GM12878 (cell line): ENCODE measurements at regions not wholly inside any gene's neighbourhood (a gene's known extent, or its start where the extent isn't known, plus 50 kb on each side); places are given as distances from the start of the nearest gene placed in this dataset.

Experiments
- ATAC-seq: fragments of 200-7000 bp; cut with Tn5 transposase; 3 replicates; pipeline ENCODE4 v1.9.1; 2020; ENCODE audit warnings: mild to moderate bottlenecking, moderate library complexity
- BruUV-seq: library from RNA; stranded (reverse); fragments of 400-500 nt; replicated peaks from 2 replicates; lab custom pipeline; 2021; lab: Mats Ljungman, UMichigan
- CTCF ChIA-PET: fragments of 300-600 bp; sonication (Branson Sonifier 250); formaldehyde crosslinking; extraction: SDS; loops from one replicate; lab custom pipeline; 2021; ENCODE audit warnings: inconsistent platforms; lab: Yijun Ruan, JAX
- POLR2A ChIA-PET: fragments of 350-600 bp; formaldehyde crosslinking; extraction: SDS; loops from one replicate; lab custom pipeline; 2021; ENCODE audit warnings: inconsistent platforms; lab: Charles Lee
- RAD21 ChIA-PET: fragments of 300-600 bp; sonication (Branson Sonifier 250); formaldehyde crosslinking; loops from one replicate; lab custom pipeline; 2023; ENCODE audit warnings: antibody characterized with exemption; ENCODE audit not compliant: unreplicated experiment; lab: Charles Lee
- SMC1A ChIA-PET: fragments of 300-600 bp; sonication (Branson Sonifier 250); formaldehyde crosslinking; loops from one replicate; lab custom pipeline; 2023; ENCODE audit not compliant: unreplicated experiment, uncharacterized antibody; lab: Charles Lee
- DNase-seq: peaks from one replicate; pipeline ENCODE4 v3.0.0-alpha.2; 2011; ENCODE audit warnings: low read depth, low spot score
- FAIRE-seq: peaks from 3 replicates; lab custom pipeline; 2011; peaks lifted over from hg19 to GRCh38; lab: Jason Lieb, UNC
- H2AFZ ChIP-seq: 2 replicates; pipeline ENCODE4 v1.6.0; 2011; ENCODE audit warnings: low read depth, low read length, control low read depth; ENCODE audit not compliant: control insufficient read depth
- H3K27ac ChIP-seq: 2 replicates; pipeline ENCODE4 v1.5.1; 2011; ENCODE audit warnings: control low read depth; ENCODE audit not compliant: control insufficient read depth, insufficient read depth
- H3K27me3 ChIP-seq, 2 experiments: replicated peaks in 1 of 2; 2 replicates each; pipeline versions ENCODE4 v1.6.0 to v1.6.1; 2011; ENCODE audit warnings: low read length in 1 of 2; ENCODE audit not compliant: control insufficient read depth in 2 of 2, insufficient read depth in 2 of 2
- H3K36me3 ChIP-seq, 2 experiments: 2 replicates each; pipeline ENCODE4 v1.5.1; 2011; ENCODE audit warnings: low read length in 1 of 2; ENCODE audit not compliant: control insufficient read depth in 2 of 2, insufficient read depth in 2 of 2
- H3K4me1 ChIP-seq: 2 replicates; pipeline ENCODE4 v1.6.1; 2011; ENCODE audit warnings: mild to moderate bottlenecking, low read length, moderate library complexity, mixed read lengths; ENCODE audit not compliant: control insufficient read depth, insufficient read depth
- H3K4me2 ChIP-seq: 2 replicates; pipeline ENCODE4 v1.6.0; 2011; ENCODE audit warnings: control low read depth; ENCODE audit not compliant: control insufficient read depth, insufficient read depth
- H3K4me3 ChIP-seq: fragments of 200-600 bp; sonication (generic); 2 replicates; pipeline ENCODE4 v1.5.1; 2016
- H3K79me2 ChIP-seq: 2 replicates; pipeline ENCODE4 v1.6.0; 2011; ENCODE audit warnings: low read length; ENCODE audit not compliant: control insufficient read depth, insufficient read depth
- H3K9ac ChIP-seq: 2 replicates; pipeline ENCODE4 v1.8.0; 2011; ENCODE audit warnings: low read length, control low read depth, mixed read lengths; ENCODE audit not compliant: control insufficient read depth, insufficient read depth
- H3K9me3 ChIP-seq: replicated peaks from 3 replicates; pipeline ENCODE4 v1.5.1; 2011; ENCODE audit warnings: mild to moderate bottlenecking, low read length; ENCODE audit not compliant: control insufficient read depth, insufficient read depth
- H4K20me1 ChIP-seq: 2 replicates; pipeline ENCODE4 v1.6.0; 2011; ENCODE audit not compliant: control insufficient read depth, insufficient read depth
- CBX3 ChIP-seq: fragments of 200-600 bp; sonication (generic); IDR thresholded peaks from 2 replicates; pipeline ENCODE4 v1.6.1; 2016; ENCODE audit warnings: low read depth, borderline replicate concordance
- CEBPB ChIP-seq, 2 experiments: fragments of 150-350 bp in 1 of 2; IDR thresholded peaks; 2 replicates each; pipeline ENCODE4 v1.6.1; 2012 to 2014; ENCODE audit warnings: low read depth in 2 of 2, low read length in 2 of 2, borderline replicate concordance in 1 of 2, inconsistent platforms in 1 of 2
- E2F8 ChIP-seq: fragments of 450-650 bp; IDR thresholded peaks from 2 replicates; pipeline ENCODE4 v1.6.1; 2018; ENCODE audit warnings: mild to moderate bottlenecking, low read depth, moderate library complexity; ENCODE audit not compliant: partially characterized antibody
- MYB ChIP-seq: fragments of 150-350 bp; IDR thresholded peaks from 2 replicates; pipeline ENCODE4 v1.6.1; 2014; ENCODE audit warnings: mild to moderate bottlenecking, low read depth, low read length, borderline replicate concordance
- NR2C1 ChIP-seq: fragments of 450-650 bp; IDR thresholded peaks from 2 replicates; pipeline ENCODE4 v1.6.1; 2017; ENCODE audit warnings: antibody characterized with exemption, mild to moderate bottlenecking, moderate library complexity
- PBX3 ChIP-seq: IDR thresholded peaks from 2 replicates; pipeline ENCODE4 v1.6.1; 2011; ENCODE audit warnings: mild to moderate bottlenecking, low read depth, low read length, moderate library complexity; ENCODE audit not compliant: insufficient replicate concordance
- RB1 ChIP-seq: fragments of 450-650 bp; formaldehyde crosslinking; IDR thresholded peaks from 2 replicates; pipeline ENCODE4 v1.6.1; 2017; ENCODE audit warnings: mild to moderate bottlenecking, borderline replicate concordance
- REST ChIP-seq: IDR thresholded peaks from 2 replicates; pipeline ENCODE4 v1.6.1; 2012; ENCODE audit warnings: mild to moderate bottlenecking, low read depth, low read length
- TCF12 ChIP-seq: IDR thresholded peaks from 2 replicates; pipeline ENCODE4 v1.6.1; 2011; ENCODE audit warnings: low read depth, mild to moderate bottlenecking, low read length
- YY1 ChIP-seq: IDR thresholded peaks from 2 replicates; pipeline ENCODE4 v1.6.1; 2011; ENCODE audit warnings: low read depth, mild to moderate bottlenecking, low read length
- ZNF217 ChIP-seq: fragments of 450-650 bp; IDR thresholded peaks from 2 replicates; pipeline ENCODE4 v1.6.1; 2017; ENCODE audit warnings: antibody characterized with exemption, mild to moderate bottlenecking
- WGBS: methylation state at CpG from one replicate; pipeline ENCODE4 v1.1.6; 2016; ENCODE audit warnings: low lambda C conversion rate; ENCODE audit not compliant: insufficient replicate concordance, insufficient coverage; ENCODE audit errors: missing lambda C conversion rate; 5-methylcytosine and 5-hydroxymethylcytosine counted together
- in situ Hi-C: fragments of 300-500 bp; cut with MboI; formaldehyde crosslinking; loops from 9 replicates; pipeline ENCODE4 v1.14.3; 2018; ENCODE audit warnings: mixed read lengths
- intact Hi-C: fragments of 100-400 bp; cut with micrococcal nuclease; formaldehyde crosslinking; loops from one replicate; pipeline ENCODE4 v1.14.2; 2022; ENCODE audit not compliant: unreplicated experiment
- TF ChIP-seq, protein P1 (sequence below): fragments of 450-650 bp; formaldehyde crosslinking; IDR thresholded peaks from 2 replicates; pipeline ENCODE4 v1.5.0; 2022; ENCODE audit warnings: mild to moderate bottlenecking, missing genetic modification characterization

DNA sequence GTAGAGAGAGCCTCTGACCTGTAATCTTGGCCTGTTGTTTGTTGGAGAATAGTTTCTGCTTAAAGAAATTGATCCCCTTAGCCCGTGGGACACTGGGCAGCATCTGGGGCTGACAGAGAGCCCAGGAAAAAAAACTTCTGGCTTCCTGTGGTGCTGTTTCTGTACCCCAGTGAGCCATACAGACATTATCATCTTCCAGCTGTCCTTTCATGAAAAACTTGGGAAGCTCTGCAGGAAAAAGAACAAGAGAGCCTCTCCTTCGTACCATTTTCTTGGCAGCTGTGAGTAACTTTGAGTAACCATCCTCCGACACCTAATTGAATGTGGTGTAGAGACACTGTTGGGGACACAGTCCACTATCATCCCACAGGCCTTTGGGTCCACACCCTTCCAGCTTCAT, 333.0 kb downstream of the SHQ1 start (continued):
- TF ChIP-seq CEBPB (IDR thresholded peaks at IDR 0.05; ENCODE audit: borderline replicate concordance in 1 of 2, low read depth in 2 of 2, low read length in 2 of 2) (no peak), YY1 (no peak)

DNA sequence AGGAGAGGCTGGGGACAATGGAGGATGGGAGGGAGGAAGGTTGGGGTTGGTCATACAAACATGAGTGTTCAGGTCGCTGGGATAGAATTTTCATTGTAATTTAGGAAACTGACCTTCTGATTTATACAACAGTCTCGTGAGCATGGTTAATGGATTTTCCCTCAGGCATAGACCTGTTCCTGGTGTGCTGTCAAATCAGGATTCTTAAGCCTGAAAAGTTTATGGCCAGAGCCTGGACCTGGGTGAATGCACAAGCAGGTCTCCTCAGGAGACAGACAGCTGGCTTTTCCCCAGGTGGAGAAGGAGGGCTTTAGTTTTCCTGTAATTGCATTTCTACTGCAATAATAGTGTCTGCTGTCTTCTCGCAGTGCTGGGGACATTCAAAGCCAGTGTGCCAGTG, 338.0 kb downstream of the SHQ1 start:
- Histone ChIP-seq H3K36me3 (no peaks in the 10 kb centered on the region), H3K9ac (no peak overlapping the region), H3K4me1 (no peaks in the 10 kb centered on the region), H3K27ac (no peak overlapping the region), H4K20me1 (no peaks in the 10 kb centered on the region), H2AFZ (no peak overlapping the region), H3K27me3 (no peaks in the 10 kb centered on the region), H3K4me2 (no peak overlapping the region), H3K4me3 (no peak overlapping the region), H3K79me2 (no peaks in the 10 kb centered on the region), H3K9me3 (no peaks in the 10 kb centered on the region)
- no peak for ATAC-seq
- no TSS peak for BruUV-seq
- ChIA-PET SMC1A (interaction anchor here (1.0 to 1.9 kb wide), 3 partner anchors 28 to 311 kb away, joined by 3 to 5 read pairs (median 4); no protein-coding TSS in a partner anchor), POLR2A (interaction anchor here (0.8 kb wide), 1 partner anchor 58 kb away, joined by 3 read pairs; no protein-coding TSS in a partner anchor), CTCF (no interaction called here), RAD21 (no interaction called here)
- WGBS = 4% methylated on average over 3 of the region's 3 CpGs
- in situ Hi-C loops (no loop called here), intact Hi-C loops (no loop called here)
- no peak for FAIRE-seq
- DNase-seq = no peak
- TF ChIP-seq CBX3 (no peak), E2F8 (no peak), NR2C1 (no peak), TCF12 (no peak), RB1 (no peak), PBX3 (no peak), REST (no peak), ZNF217 (no peak), MYB (no peak), YY1 (no peak)
- TF ChIP-seq, protein P1, sequence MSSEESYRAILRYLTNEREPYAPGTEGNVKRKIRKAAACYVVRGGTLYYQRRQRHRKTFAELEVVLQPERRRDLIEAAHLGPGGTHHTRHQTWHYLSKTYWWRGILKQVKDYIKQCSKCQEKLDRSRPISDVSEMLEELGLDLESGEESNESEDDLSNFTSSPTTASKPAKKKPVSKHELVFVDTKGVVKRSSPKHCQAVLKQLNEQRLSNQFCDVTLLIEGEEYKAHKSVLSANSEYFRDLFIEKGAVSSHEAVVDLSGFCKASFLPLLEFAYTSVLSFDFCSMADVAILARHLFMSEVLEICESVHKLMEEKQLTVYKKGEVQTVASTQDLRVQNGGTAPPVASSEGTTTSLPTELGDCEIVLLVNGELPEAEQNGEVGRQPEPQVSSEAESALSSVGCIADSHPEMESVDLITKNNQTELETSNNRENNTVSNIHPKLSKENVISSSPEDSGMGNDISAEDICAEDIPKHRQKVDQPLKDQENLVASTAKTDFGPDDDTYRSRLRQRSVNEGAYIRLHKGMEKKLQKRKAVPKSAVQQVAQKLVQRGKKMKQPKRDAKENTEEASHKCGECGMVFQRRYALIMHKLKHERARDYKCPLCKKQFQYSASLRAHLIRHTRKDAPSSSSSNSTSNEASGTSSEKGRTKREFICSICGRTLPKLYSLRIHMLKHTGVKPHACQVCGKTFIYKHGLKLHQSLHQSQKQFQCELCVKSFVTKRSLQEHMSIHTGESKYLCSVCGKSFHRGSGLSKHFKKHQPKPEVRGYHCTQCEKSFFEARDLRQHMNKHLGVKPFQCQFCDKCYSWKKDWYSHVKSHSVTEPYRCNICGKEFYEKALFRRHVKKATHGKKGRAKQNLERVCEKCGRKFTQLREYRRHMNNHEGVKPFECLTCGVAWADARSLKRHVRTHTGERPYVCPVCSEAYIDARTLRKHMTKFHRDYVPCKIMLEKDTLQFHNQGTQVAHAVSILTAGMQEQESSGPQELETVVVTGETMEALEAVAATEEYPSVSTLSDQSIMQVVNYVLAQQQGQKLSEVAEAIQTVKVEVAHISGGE = no peak
